Endothelial cell of umbilical vein (primary cell): ENCODE measurements at regions not wholly inside any gene's neighbourhood (a gene's known extent, or its start where the extent isn't known, plus 50 kb on each side); places are given as distances from the start of the nearest gene placed in this dataset.

Experiments
- BruUV-seq: library from RNA; stranded (reverse); fragments of 400-500 nt; replicated peaks from 2 replicates; lab custom pipeline; 2021; lab: Mats Ljungman, UMichigan
- CTCF ChIA-PET: fragments of 300-600, 350-600 bp; sonication (Branson Sonifier 250); formaldehyde crosslinking; loops from one replicate; lab custom pipeline; 2021; ENCODE audit warnings: antibody characterized with exemption, inconsistent platforms; lab: Charles Lee
- POLR2A ChIA-PET: fragments of 300-600, 350-600 bp; sonication (Branson Sonifier 250); formaldehyde crosslinking; loops from one replicate; lab custom pipeline; 2021; ENCODE audit warnings: antibody characterized with exemption, inconsistent platforms; lab: Charles Lee
- DNase-seq: peaks from one replicate; pipeline ENCODE4 v3.0.0-alpha.2; 2011; ENCODE audit warnings: low read depth, low spot score
- FAIRE-seq: peaks from 2 replicates; lab custom pipeline; 2011; peaks lifted over from hg19 to GRCh38; lab: Jason Lieb, UNC
- H2AFZ ChIP-seq: 2 replicates; pipeline ENCODE4 v1.6.0; 2012; ENCODE audit warnings: low read depth, low read length, control low read depth, inconsistent platforms
- H3K27ac ChIP-seq: 2 replicates; pipeline ENCODE4 v1.5.1; 2011; ENCODE audit warnings: low read depth, mild to moderate bottlenecking, control low read depth, low read length, moderate library complexity; ENCODE audit not compliant: insufficient read depth
- H3K27me3 ChIP-seq, 2 experiments: 2 replicates each; pipeline versions ENCODE4 v1.6.0 to v1.6.1; 2011; ENCODE audit warnings: low read length in 2 of 2, mixed read lengths in 1 of 2; ENCODE audit not compliant: control insufficient read depth in 2 of 2, insufficient read depth in 2 of 2
- H3K36me3 ChIP-seq, 2 experiments: 2 replicates in 1 of 2; 3 replicates in 1 of 2; pipeline ENCODE4 v1.5.1; 2011; ENCODE audit warnings: low read length in 2 of 2, mild to moderate bottlenecking in 1 of 2, moderate library complexity in 1 of 2; ENCODE audit not compliant: control insufficient read depth in 2 of 2, insufficient read depth in 2 of 2; ENCODE audit errors: extremely low read depth in 1 of 2
- H3K4me1 ChIP-seq: 3 replicates; pipeline ENCODE4 v1.5.1; 2011; ENCODE audit warnings: mild to moderate bottlenecking, low read length; ENCODE audit not compliant: control insufficient read depth, insufficient read depth; ENCODE audit errors: extremely low read depth
- H3K4me2 ChIP-seq: 2 replicates; pipeline ENCODE4 v1.6.1; 2011; ENCODE audit warnings: low read length, control low read depth, mixed read lengths; ENCODE audit not compliant: insufficient read depth
- H3K4me3 ChIP-seq, 3 experiments: fragments of 200-600 bp in 1 of 3; sonication (generic), shearing (Covaris generic) in 1 of 3; replicated peaks in 1 of 3; 2 replicates each; pipeline ENCODE4 v1.5.1; 2011 to 2016; ENCODE audit warnings: control low read depth in 3 of 3, low read length in 3 of 3, mild to moderate bottlenecking in 2 of 3, inconsistent platforms in 1 of 3, low read depth in 1 of 3, moderate library complexity in 1 of 3; ENCODE audit not compliant: insufficient read depth in 1 of 3
- H3K79me2 ChIP-seq: 2 replicates; pipeline ENCODE4 v1.6.0; 2012; ENCODE audit warnings: low read length, inconsistent platforms; ENCODE audit not compliant: control insufficient read depth, insufficient read depth
- H3K9ac ChIP-seq: replicated peaks from 2 replicates; pipeline ENCODE3; 2011; ENCODE audit warnings: low read length, control low read depth; ENCODE audit not compliant: insufficient read depth; ENCODE audit errors: extremely low read depth
- H3K9me1 ChIP-seq: replicated peaks from 3 replicates; pipeline ENCODE4 v1.6.0; 2011; ENCODE audit warnings: mild to moderate bottlenecking, low read length; ENCODE audit not compliant: control insufficient read depth, insufficient read depth; ENCODE audit errors: extremely low read depth
- H3K9me3 ChIP-seq: replicated peaks from 2 replicates; pipeline ENCODE4 v1.5.1; 2012; ENCODE audit warnings: low read length, inconsistent platforms; ENCODE audit not compliant: control insufficient read depth, insufficient read depth
- H4K20me1 ChIP-seq: replicated peaks from 2 replicates; pipeline ENCODE3; 2011; ENCODE audit warnings: mild to moderate bottlenecking, low read length; ENCODE audit not compliant: control insufficient read depth, insufficient read depth; ENCODE audit errors: extremely low read depth
- CTCF ChIP-seq, 2 donors: IDR thresholded peaks; 1 replicate in 1 of 2; 2 replicates in 1 of 2; pipeline ENCODE4 v1.5.1; 2011; ENCODE audit warnings: low read length in 2 of 2, mild to moderate bottlenecking in 2 of 2, moderate library complexity in 2 of 2, control low read depth in 1 of 2, inconsistent platforms in 1 of 2, low read depth in 1 of 2; ENCODE audit not compliant: insufficient read depth in 1 of 2; ENCODE audit errors: extremely low read depth in 1 of 2
- EZH2 ChIP-seq: IDR thresholded peaks from 2 replicates; pipeline ENCODE4 v1.6.1; 2012; ENCODE audit warnings: borderline replicate concordance, low read depth, mild to moderate bottlenecking, moderate library complexity, low read length, inconsistent platforms; ENCODE audit not compliant: severe bottlenecking
- FOS ChIP-seq: IDR thresholded peaks from 2 replicates; pipeline ENCODE4 v1.6.1; 2011; ENCODE audit warnings: mild to moderate bottlenecking, low read length, moderate library complexity, borderline replicate concordance; ENCODE audit not compliant: insufficient read depth
- GATA2 ChIP-seq: IDR thresholded peaks from 2 replicates; pipeline ENCODE4 v1.7.0; 2011; ENCODE audit warnings: low read depth, mild to moderate bottlenecking, moderate library complexity, mixed read lengths, low read length; ENCODE audit not compliant: insufficient read length, insufficient read depth
- JUN ChIP-seq: IDR thresholded peaks from 2 replicates; pipeline ENCODE4 v1.6.1; 2011; ENCODE audit warnings: borderline replicate concordance, low read depth; ENCODE audit not compliant: insufficient read length, insufficient read depth
- MAX ChIP-seq: IDR thresholded peaks from 2 replicates; pipeline ENCODE4 v1.6.1; 2011; ENCODE audit not compliant: insufficient read depth, insufficient read length
- MYC ChIP-seq: IDR thresholded peaks from one replicate; pipeline ENCODE4 v1.6.1; 2011; ENCODE audit warnings: mild to moderate bottlenecking, low read depth, low read length
- POLR2A ChIP-seq: IDR thresholded peaks from 2 replicates; pipeline ENCODE4 v1.6.1; 2012; ENCODE audit warnings: low read depth, mild to moderate bottlenecking, control low read depth, low read length
- POLR2AphosphoS5 ChIP-seq: IDR thresholded peaks from 2 replicates; pipeline ENCODE4 v1.6.1; 2012; ENCODE audit warnings: low read depth, mild to moderate bottlenecking, control low read depth, low read length, moderate library complexity; ENCODE audit not compliant: insufficient read depth
- dilution Hi-C: fragments of 300-500 bp; cut with MboI; formaldehyde crosslinking; loops from one replicate; pipeline ENCODE4 v1.15.0; 2019; ENCODE audit warnings: low sequenced_read_pairs; ENCODE audit not compliant: extremely low pct_ligation_motif_present
- intact Hi-C: fragments of 100-400 bp; cut with micrococcal nuclease; formaldehyde crosslinking; loops from one replicate; pipeline ENCODE4 v1.10.0; 2022

- no TSS peak for BruUV-seq
- Histone ChIP-seq H3K9ac (no peak overlapping the region), H3K79me2 (no peaks in the 10 kb centered on the region), H3K4me1 (no peaks in the 10 kb centered on the region), H3K4me3 (no peak overlapping the region), H3K27me3 (no peaks in the 10 kb centered on the region), H4K20me1 (no peaks in the 10 kb centered on the region), H3K9me1 (no peaks in the 10 kb centered on the region), H3K9me3 (no peaks in the 10 kb centered on the region), H3K36me3 (no peaks in the 10 kb centered on the region), H3K4me2 (no peak overlapping the region), H2AFZ (no peak overlapping the region), H3K27ac (no peak overlapping the region)
- TF ChIP-seq GATA2 (no peak), CTCF (IDR thresholded peaks at IDR 0.05; ENCODE audit: extremely low read depth in 1 of 2, insufficient read depth in 1 of 2, low read depth in 1 of 2, low read length in 2 of 2) (no peak), FOS (no peak), JUN (no peak), MAX (no peak), POLR2AphosphoS5 (no peak), EZH2 (no peak), POLR2A (no peak), MYC (no peak)
- no peak for FAIRE-seq
- ChIA-PET POLR2A (no interaction called here), CTCF (no interaction called here)
- DNase-seq: no peak
- intact Hi-C loops (no loop called here), dilution Hi-C loops (no loop called here)
These were observed 61.5 kb upstream of the MAGEB2 start for GRCh38 chrX:30153881-30154260.
